Karpas-422 (cell line): ENCODE measurements at regions not wholly inside any gene's neighbourhood (a gene's known extent, or its start where the extent isn't known, plus 50 kb on each side); places are given as distances from the start of the nearest gene placed in this dataset.
"Not testable (repeated sequence)": the region's sequence is repeated elsewhere in the genome, so short reads cannot be mapped to it uniquely, and the experiment has no call there.

Experiments
- DNase-seq: peaks from one replicate; pipeline ENCODE4 v3.0.0-alpha.2; 2015
- H2AFZ ChIP-seq: fragments of 200-600 bp; sonication (generic); 2 replicates; pipeline ENCODE4 v1.6.1; 2014; ENCODE audit warnings: antibody characterized with exemption, low read length, mixed read lengths
- H3K27ac ChIP-seq: fragments of 200-600 bp; sonication (generic); 2 replicates; pipeline ENCODE4 v1.5.1; 2014; ENCODE audit warnings: mild to moderate bottlenecking, low read length, moderate library complexity
- H3K27me3 ChIP-seq: fragments of 200-600 bp; sonication (generic); 2 replicates; pipeline ENCODE4 v1.6.1; 2014; ENCODE audit warnings: low read length, mixed read lengths
- H3K36me3 ChIP-seq: fragments of 200-600 bp; sonication (generic); 2 replicates; pipeline ENCODE4 v1.6.1; 2014; ENCODE audit warnings: low read length, mixed read lengths; ENCODE audit not compliant: insufficient read depth
- H3K4me1 ChIP-seq: fragments of 200-600 bp; sonication (generic); 2 replicates; pipeline ENCODE4 v1.6.1; 2014; ENCODE audit warnings: mild to moderate bottlenecking, low read length, mixed read lengths
- H3K4me2 ChIP-seq: fragments of 200-600 bp; sonication (generic); 2 replicates; pipeline ENCODE4 v1.6.1; 2014; ENCODE audit warnings: low read length, low read depth, mild to moderate bottlenecking; ENCODE audit not compliant: poor library complexity, severe bottlenecking
- H3K4me3 ChIP-seq: fragments of 200-600 bp; sonication (generic); 2 replicates; pipeline ENCODE4 v1.5.1; 2014; ENCODE audit warnings: mild to moderate bottlenecking, antibody characterized with exemption, low read length, mixed read lengths
- H3K79me2 ChIP-seq: fragments of 200-600 bp; sonication (generic); 2 replicates; pipeline ENCODE4 v1.6.1; 2014; ENCODE audit warnings: mild to moderate bottlenecking, low read length, mixed read lengths
- H3K9ac ChIP-seq: fragments of 200-600 bp; sonication (generic); 2 replicates; pipeline ENCODE4 v1.6.0; 2014; ENCODE audit warnings: low read length
- H3K9me2 ChIP-seq: fragments of 200-600 bp; sonication (generic), shearing (Covaris generic); replicated peaks from 2 replicates; pipeline ENCODE4 v1.6.0; 2014; ENCODE audit warnings: mild to moderate bottlenecking, low read length, moderate library complexity; ENCODE audit not compliant: insufficient read depth
- H3K9me3 ChIP-seq: fragments of 300-700, 200-600 bp; sonication (generic); 2 replicates; pipeline ENCODE4 v1.6.1; 2014; ENCODE audit warnings: low read length, mixed read lengths
- H4K20me1 ChIP-seq: fragments of 200-600 bp; sonication (generic); 2 replicates; pipeline ENCODE4 v1.6.1; 2014; ENCODE audit warnings: mild to moderate bottlenecking, antibody characterized with exemption, low read length, low read depth; ENCODE audit not compliant: insufficient read depth

DNA sequence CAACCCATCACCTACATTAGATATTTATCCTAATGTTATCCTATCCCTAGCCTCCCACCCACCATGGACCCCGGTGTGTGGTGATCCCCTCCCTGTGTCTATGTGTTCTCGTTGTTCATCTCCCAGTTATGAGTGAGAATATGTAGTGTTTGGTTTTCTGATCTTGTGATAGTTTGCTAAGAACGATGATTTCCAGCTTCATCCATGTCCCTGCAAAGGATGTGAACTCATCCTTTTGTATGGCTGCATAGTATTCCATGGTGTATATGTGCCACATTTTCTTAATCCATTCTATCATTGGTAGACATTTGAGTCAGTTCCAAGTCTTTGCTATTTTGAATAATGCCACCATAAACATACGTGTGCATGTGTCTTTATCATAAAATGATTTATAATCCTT lies 185.3 kb downstream of the TTC6 start:
- H3K4me1 ChIP-seq, H3K27me3 ChIP-seq, H4K20me1 ChIP-seq, H3K9me2 ChIP-seq, H3K9me3 ChIP-seq, H3K4me3 ChIP-seq, H3K9ac ChIP-seq, H3K36me3 ChIP-seq, DNase-seq, H3K4me2 ChIP-seq, H3K27ac ChIP-seq, H3K79me2 ChIP-seq, H2AFZ ChIP-seq: not testable (repeated sequence)

DNA sequence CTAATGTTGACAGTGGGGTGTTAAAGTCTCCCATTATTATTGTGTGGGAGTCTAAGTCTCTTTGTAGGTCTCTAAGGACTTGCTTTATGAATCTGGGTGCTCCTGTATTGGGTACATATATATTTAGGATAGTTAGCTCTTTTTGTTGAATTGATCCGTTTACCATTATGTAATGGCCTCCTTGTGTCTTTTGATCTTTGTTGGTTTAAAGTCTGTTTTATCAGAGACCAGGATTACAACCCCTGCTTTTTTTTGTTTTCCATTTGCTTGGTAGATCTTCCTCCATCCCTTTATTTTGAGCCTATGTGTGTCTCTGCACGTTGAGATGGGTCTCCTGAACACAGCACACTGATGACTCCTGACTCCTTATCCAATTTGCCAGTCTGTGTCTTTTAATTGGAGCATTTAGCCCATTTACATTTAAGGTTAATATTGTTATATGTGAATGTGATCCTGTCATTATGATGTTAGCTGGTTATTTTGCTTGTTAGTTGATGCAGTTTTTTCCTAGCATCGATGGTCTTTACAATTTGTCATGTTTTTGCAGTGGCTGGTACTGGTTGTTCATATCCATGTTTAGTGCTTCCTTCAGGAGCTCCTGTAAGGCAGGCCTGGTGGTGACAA lies 188.9 kb downstream of the TTC6 start:
- H3K79me2 ChIP-seq, DNase-seq, H3K4me3 ChIP-seq, H3K27me3 ChIP-seq, H4K20me1 ChIP-seq, H3K4me1 ChIP-seq, H3K9me3 ChIP-seq, H3K9me2 ChIP-seq, H3K4me2 ChIP-seq, H3K36me3 ChIP-seq, H3K9ac ChIP-seq, H3K27ac ChIP-seq, H2AFZ ChIP-seq: not testable (repeated sequence)

DNA sequence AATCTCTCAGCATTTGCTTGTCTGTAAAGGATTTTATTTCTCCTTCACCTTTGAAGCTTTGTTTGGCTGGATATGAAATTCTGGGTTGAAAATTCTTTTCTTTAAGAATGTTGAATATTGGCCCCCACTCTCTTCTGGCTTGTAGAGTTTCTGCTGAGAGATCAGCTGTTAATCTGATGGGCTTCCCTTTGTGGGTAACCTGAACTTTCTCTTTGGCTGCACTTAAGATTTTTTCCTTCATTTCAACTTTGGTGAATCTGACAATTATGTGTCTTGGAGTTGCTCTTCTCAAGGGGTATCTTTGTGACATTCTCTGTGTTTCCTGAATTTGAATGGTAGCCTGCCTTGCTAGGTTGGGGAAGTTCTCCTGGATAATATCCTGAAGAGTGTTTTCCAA lies 189.4 kb downstream of the TTC6 start:
- H3K4me1 ChIP-seq, H3K27ac ChIP-seq, H3K27me3 ChIP-seq, H3K36me3 ChIP-seq, H3K9me2 ChIP-seq, H3K9ac ChIP-seq, DNase-seq, H3K4me3 ChIP-seq, H4K20me1 ChIP-seq, H2AFZ ChIP-seq, H3K9me3 ChIP-seq, H3K79me2 ChIP-seq, H3K4me2 ChIP-seq: not testable (repeated sequence)

DNA sequence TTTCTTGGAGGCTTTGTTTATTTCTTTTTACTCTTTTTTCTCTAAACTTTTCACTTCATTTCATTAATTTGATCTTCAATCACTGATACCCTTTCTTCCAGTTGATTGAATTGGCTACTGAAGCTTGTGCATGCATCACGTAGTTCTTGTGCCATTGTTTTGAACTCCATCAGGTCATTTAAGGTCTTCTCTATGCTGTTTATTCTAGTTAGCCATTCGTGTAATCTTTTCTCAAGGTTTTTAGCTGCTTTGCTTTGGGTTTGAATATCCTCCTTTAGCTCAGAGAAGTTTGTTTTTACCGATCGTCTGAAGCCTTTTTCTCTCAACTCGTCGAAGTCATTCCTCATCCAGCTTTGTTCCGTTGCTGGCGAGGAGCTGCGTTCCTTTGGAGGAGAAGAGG lies 189.9 kb downstream of the TTC6 start:
- H2AFZ ChIP-seq, DNase-seq: not testable (repeated sequence)

DNA sequence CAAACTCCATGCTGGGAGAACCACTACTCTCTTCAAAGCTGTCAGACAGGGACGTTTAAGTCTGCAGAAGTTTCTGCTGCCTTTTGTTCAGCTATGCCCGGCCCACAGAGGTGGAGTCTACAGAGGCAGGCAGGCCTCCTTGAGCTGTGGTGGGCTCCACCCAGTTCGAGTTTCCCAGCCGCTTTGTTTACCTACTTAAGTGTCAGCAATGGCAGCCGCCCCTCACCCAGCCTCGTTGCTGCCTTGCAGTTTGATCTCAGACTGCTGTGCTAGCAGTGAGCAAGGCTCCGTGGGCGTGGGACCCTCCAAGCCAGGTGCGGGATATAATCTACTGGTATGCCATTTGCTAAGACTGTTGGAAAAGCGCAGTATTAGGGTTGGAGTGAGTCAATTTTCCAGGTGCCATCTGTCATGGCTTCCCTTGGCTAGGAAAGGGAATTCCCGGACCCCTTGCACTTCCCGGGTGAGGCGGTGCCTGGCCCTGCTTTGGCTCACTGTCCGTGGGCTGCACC lies 190.7 kb downstream of the TTC6 start:
- H3K79me2 ChIP-seq, H3K9me2 ChIP-seq, DNase-seq, H3K27me3 ChIP-seq, H3K36me3 ChIP-seq, H3K9ac ChIP-seq, H4K20me1 ChIP-seq, H3K4me2 ChIP-seq, H3K4me1 ChIP-seq, H3K9me3 ChIP-seq, H2AFZ ChIP-seq, H3K4me3 ChIP-seq, H3K27ac ChIP-seq: not testable (repeated sequence)

More for the DNA sequence above, 189.9 kb downstream of the TTC6 start:
- not testable (repeated sequence) for H3K27ac ChIP-seq, H3K27me3 ChIP-seq, H3K9me3 ChIP-seq, H3K79me2 ChIP-seq, H3K4me1 ChIP-seq, H3K9me2 ChIP-seq, H3K9ac ChIP-seq, H4K20me1 ChIP-seq, H3K36me3 ChIP-seq, H3K4me3 ChIP-seq, H3K4me2 ChIP-seq

DNA sequence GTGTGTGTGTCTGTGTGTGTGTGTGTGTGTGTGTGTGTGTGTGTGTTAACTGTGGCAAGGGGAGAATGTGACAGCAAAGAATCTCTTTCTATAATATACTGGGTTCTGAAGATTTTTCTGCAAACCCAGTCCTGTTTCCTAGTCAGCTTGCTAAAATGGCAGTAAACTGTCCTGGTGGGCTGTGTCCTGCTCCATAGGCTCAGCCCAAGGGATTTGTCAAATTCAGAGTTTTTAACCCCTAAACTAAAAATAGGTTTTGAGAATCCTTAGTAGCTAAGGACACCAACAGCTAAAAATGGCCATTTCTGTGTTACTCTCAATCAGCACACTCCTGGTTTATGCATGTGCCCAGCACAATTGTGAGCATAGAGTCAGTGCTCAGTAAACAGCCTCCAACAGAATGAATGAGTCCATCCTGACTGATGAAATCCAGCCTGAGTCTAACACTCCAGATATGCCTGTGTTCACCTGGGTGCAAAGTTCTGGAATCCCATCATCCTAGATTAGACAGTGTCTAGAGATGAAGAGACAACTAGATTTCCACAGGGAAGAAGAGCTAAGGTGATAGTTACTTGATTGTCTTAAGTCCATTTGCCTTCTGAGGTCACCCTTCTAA lies 192.6 kb downstream of the TTC6 start:
- Histone ChIP-seq H3K4me1 (no peaks in the 10 kb centered on the region), H3K36me3 (no peaks in the 10 kb centered on the region), H3K27me3 (no peaks in the 10 kb centered on the region)

DNA sequence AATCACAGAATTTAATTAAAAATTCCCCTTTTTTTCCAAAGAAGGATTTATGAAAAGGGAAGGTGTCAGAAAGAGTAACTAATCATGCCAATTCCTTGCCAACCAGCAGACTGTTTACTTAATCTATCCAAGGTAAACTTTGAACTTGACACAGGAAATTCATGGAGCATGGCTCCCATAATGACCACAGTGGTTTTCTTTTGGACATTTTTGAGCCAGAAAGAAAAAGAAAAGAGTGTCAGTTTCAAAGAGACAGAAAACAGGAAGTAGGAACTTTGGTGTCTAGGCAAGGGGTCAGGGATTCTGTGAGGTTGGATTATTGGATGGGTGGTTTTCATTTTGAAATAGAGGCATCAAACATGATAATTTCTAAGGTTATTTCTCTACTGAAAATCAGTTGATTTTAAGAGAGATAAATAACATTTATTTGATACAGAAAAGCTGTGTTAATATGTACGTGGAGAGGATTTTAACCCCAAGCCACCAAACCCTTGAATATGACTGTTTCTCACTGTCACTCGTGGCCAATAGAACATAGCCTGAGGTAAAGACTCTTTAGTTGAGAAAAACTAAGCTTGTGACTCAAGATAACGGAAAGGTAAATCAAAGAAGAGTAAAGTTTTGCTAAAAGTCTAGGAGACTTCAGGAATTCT lies 196.1 kb downstream of the TTC6 start:
- H3K4me2 ChIP-seq, result no peak overlapping the region
- no peaks in the 10 kb centered on the region for H4K20me1 ChIP-seq
- H3K27me3 ChIP-seq, result no peaks in the 10 kb centered on the region
- H3K9me2 ChIP-seq, result no peaks in the 10 kb centered on the region
- no peak overlapping the region for H2AFZ ChIP-seq
- H3K79me2 ChIP-seq, result no peaks in the 10 kb centered on the region
- no peak overlapping the region for H3K4me3 ChIP-seq
- no peaks in the 10 kb centered on the region for H3K9me3 ChIP-seq
- H3K36me3 ChIP-seq, result no peaks in the 10 kb centered on the region
- no peak overlapping the region for H3K9ac ChIP-seq
- H3K4me1 ChIP-seq, result no peaks in the 10 kb centered on the region
- no peak for DNase-seq
- no peak overlapping the region for H3K27ac ChIP-seq

More for the DNA sequence above, 192.6 kb downstream of the TTC6 start:
- Histone ChIP-seq H2AFZ (no peak overlapping the region), H3K9ac (no peak overlapping the region), H3K4me2 (no peak overlapping the region), H3K27ac (no peak overlapping the region), H3K9me3 (no peaks in the 10 kb centered on the region), H3K9me2 (no peaks in the 10 kb centered on the region), H4K20me1 (no peaks in the 10 kb centered on the region), H3K79me2 (no peaks in the 10 kb centered on the region), H3K4me3 (no peak overlapping the region)
- no peak for DNase-seq

DNA sequence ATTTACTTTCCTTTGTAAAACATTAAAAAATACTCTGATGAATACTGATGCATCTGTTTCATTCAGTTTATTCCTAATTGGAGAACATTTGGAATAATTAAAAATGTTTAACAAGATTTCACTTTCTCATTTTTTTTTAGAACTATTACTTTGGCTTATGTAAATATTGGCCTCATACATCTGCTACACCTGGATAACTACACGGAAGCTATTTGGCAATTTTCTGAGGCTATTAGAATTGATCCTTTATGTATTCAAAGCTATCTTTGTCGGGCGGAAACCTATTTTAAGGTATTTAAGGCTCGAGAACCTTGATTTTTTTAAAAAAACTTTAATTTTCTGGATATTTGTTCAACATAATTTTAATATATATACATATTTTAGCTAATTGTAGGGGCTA lies 196.7 kb downstream of the TTC6 start:
- no peak for DNase-seq
- no peaks in the 10 kb centered on the region for H3K9me3 ChIP-seq
- no peak overlapping the region for H2AFZ ChIP-seq
- H3K9ac ChIP-seq, result no peak overlapping the region
- no peaks in the 10 kb centered on the region for H3K27me3 ChIP-seq
- no peaks in the 10 kb centered on the region for H4K20me1 ChIP-seq
- no peaks in the 10 kb centered on the region for H3K36me3 ChIP-seq
- no peak overlapping the region for H3K27ac ChIP-seq
- H3K4me3 ChIP-seq, result no peak overlapping the region
- no peaks in the 10 kb centered on the region for H3K9me2 ChIP-seq
- H3K4me1 ChIP-seq, result no peaks in the 10 kb centered on the region
- H3K79me2 ChIP-seq, result no peaks in the 10 kb centered on the region
- H3K4me2 ChIP-seq, result no peak overlapping the region
